HG03196 (cell line): ENCODE measurements at regions not wholly inside any gene's neighbourhood (a gene's known extent, or its start where the extent isn't known, plus 50 kb on each side); places are given as distances from the start of the nearest gene placed in this dataset.
"Not testable (repeated sequence)": the region's sequence is repeated elsewhere in the genome, so short reads cannot be mapped to it uniquely, and the experiment has no call there.

Experiments
- ATAC-seq: cut with Tn5 transposase; IDR thresholded peaks from one replicate; pipeline ENCODE4 v1.9.1; 2021; ENCODE audit not compliant: unreplicated experiment

DNA sequence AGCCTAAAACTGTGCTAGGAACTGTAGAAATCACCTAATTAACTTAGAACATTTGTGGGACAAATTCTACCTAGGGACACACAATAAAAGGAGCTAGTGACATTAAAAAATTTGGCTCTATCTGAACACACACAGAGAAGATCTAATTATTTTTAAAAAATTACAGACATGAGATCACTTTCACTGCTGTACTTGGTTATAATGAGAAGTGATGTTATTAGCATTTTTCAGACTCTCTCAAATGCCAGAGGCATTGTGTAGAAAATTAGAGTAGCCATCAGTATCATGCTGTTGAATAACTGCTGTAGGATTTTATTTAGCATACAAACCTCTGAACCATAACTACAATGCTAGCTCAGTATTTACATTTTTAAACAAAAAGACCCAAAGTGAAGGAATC lies 109.1 kb upstream of the ANK2 start:
- no peak for ATAC-seq

DNA sequence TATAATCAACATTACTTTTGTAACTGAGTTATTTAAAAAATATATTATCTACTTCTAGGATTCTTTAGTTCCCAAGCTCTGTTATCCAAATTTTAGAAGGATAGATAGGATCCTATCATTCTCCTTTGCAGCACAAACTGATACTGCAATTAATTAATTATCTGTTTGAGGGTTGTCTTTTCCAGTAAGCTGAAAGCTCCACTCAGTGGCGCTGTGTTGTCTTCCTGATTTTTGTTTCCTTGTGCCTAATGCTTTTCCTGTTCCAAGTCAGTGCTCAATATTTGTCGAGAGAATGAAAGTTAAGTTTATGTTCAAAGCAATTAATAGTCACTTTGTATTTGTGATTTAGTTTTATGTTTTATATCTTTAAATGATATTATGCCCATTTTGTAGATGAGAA lies 107.4 kb upstream of the ANK2 start:
- no peak for ATAC-seq

DNA sequence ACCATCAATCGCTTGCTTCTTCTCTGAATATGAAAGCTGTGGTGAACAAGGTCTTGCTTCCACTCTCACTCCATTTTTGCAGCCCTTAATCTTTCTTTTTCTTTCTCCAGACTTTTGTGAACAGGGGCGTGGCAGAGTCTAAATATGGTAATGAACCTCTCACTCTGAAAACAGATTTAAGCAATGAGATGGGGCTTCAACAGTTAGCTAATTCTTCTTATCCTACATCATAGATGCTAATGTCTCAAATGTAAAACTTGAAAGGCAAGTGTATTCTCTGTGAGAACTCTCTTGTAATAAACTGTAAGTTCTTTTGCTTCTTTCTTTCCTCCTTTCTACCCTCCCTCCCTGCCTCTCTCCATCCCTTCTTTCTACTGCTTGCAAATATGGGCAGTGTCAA lies 106.5 kb upstream of the ANK2 start:
- ATAC-seq: no peak

DNA sequence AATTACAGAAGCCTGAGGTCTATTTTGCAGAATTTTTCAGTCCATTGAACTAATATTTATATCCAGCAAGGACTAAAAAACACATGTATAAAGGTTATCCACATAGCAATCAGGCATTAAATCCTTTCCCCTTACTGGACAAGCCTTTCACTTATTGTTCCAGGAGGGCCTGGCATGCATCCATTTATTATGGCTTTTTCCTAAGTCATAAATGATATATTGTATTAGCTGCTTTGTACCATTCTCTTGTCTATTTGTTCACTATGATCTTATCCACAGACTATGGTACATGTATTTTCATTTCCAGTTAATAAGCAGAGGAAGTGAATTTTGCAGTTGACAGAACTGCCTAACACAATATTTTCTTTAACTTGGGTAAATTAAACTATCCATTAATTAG lies 105.4 kb upstream of the ANK2 start:
- no peak for ATAC-seq

DNA sequence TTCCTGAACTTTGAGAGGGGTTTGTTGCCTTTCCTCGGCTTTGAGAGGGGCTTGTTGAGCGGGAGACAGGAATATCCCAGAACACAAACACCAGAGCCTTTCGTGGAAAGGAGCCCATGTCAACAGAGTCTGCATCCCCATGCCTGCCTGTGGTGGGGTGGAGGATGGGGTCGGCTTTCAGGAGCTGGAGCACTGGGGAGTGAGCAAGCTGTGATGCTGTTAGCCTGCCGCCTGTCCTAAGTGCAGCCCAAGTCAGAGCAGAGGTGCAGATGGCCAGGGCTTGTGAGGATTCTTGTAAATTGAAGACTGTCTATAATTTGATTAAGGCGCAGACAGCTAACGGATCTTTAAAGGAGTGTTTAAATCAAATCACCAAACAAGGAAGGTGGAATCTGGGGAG lies 103.3 kb upstream of the ANK2 start:
- ATAC-seq: no peak

DNA sequence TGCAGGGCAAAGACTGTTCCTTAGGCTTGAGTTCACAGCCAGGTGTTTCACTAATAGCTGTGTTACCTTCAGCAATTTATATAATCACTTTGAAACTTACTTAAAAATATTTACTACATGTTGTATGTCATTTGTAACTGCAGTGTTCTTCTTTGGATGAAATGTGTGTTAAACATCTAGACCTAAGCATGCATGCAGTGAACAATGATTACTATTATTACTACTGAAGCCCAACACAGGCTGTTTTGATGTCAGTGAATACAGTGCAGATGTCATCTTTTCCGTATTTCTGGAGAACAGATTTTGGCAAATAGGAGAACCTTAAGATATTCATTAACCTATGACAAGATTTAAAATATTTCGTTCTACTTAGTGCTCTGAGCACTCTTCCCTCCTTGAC lies 101.8 kb upstream of the ANK2 start:
- ATAC-seq: no peak

DNA sequence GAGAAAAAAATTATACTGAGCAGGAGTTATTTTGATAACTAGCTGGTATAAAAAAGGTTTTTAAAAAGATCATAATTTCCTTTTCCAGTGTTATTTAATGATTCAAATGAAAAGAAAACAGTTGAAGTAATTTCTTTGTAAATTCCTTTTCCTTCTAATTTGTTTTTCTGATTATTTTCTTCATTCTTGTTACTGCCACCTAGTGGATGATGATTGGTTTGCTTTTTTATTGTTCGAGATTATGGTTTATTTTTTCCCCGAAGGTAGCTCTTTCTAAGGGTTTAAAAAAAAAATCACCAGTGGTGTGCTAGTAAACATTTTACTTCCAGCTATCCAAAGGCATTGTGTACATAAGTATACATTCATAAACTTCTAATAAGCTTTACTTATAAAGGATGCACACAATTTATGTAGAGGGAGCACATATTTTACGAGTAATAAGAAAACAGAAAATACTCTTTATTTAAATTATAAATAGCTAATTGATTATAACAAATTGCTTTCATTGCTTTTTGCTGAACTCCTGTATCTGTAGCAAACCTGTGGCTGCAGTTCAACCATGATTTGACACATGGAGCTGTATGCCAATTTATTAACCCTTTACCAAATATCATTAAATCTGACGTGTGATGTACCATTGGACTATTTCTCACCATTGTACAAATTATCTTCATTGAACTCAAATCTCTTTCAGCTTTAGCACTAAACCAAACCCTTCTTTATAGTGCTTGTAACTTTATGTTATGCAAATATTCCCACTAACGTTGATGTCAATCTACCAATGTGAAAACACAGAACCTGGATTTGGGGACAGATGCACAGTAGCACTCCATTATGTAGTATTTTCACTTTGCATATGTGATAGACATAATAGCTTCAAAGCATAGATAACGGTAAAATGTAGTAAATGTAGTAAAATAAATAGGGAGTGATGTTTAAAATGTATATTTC lies 97.8 kb upstream of the ANK2 start:
- no peak for ATAC-seq

DNA sequence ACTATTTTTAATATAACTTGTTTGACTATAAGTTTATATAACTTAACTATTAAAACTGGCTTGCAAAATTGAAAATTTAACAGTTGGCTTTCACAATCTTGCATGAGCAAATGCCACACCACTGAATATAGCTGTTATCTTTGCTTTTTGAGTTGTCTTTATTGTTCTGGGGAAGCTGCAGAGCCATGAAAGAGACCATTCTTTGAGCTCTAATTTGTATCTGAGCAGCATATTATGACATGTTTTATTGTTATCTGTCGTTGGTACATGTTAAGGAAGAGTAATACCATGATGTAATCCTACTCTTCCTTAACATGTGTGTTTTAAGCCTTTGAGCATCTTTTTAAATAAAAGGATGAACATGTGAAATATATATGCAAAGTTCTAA lies 97.1 kb upstream of the ANK2 start:
- ATAC-seq: no peak

DNA sequence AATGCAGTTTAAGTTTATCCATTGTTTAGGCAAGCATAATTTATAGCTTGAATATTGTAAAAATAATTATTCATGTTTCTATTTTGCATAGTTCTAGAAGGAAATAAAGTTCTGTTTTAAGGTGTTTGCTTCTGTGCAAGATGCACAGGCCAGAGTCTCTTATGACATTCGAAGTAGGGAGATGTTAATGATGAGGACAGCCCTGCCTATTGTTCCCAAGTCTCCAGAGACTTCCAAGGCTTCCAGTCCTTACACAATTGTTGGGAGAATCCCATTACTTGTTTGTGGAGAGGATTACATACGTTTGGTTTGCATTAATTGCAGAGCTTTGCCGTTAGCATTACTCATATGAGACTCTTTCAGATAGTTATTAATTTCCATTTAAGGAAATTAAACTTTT lies 96.2 kb upstream of the ANK2 start:
- ATAC-seq: no peak

DNA sequence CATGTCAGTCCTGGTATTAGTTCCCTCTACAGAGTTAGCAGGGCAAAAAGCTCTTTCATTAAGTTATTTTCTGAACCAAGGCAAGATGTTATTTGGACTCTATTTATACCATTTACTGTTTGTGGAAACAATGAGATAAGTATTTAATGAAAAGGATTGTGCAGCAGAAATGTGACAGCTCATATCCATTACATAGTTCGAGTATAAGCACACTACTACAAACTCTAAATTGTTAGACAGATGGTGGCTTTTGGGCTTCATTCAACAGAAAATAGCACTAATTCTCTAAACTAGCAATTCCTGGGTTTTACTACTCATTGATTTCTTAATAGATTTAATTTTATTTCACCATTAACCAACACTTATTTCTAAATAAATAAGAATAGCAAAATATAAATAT lies 95.2 kb upstream of the ANK2 start:
- no peak for ATAC-seq

DNA sequence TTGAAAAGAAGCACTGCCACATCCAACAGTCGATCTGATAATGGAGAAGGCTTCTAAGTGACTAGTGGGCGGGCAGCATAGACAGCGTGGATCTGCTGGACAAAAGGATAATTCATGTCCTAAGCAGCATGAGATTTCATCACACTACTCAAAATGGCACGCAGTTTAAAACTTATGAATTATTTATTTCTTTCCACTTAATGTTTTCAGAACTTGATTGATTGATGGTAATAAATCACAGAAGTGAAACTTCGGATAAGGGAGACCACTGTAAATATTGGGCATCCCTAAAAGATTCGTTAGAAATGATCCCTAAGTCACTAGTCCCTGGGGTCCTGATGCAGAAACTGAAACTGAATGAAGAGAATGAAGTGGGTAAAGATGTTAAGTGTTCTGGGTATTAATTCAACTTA lies 93.0 kb upstream of the ANK2 start:
- no peak for ATAC-seq

DNA sequence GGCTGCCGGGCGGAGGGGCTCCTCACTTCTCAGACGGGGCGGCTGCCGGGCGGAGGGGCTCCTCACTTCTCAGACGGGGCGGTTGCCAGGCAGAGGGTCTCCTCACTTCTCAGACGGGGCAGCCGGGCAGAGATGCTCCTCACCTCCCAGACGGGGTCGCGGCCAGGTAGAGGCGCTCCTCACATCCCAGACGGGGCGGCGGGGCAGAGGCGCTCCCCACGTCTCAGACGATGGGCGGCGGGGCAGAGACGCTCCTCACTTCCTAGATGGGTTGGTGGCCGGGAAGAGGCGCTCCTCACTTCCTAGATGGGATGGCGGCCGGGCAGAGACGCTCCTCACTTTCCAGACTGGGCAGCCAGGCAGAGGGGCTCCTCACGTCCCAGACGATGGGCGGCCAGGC lies 91.7 kb upstream of the ANK2 start:
- not testable (repeated sequence) for ATAC-seq

DNA sequence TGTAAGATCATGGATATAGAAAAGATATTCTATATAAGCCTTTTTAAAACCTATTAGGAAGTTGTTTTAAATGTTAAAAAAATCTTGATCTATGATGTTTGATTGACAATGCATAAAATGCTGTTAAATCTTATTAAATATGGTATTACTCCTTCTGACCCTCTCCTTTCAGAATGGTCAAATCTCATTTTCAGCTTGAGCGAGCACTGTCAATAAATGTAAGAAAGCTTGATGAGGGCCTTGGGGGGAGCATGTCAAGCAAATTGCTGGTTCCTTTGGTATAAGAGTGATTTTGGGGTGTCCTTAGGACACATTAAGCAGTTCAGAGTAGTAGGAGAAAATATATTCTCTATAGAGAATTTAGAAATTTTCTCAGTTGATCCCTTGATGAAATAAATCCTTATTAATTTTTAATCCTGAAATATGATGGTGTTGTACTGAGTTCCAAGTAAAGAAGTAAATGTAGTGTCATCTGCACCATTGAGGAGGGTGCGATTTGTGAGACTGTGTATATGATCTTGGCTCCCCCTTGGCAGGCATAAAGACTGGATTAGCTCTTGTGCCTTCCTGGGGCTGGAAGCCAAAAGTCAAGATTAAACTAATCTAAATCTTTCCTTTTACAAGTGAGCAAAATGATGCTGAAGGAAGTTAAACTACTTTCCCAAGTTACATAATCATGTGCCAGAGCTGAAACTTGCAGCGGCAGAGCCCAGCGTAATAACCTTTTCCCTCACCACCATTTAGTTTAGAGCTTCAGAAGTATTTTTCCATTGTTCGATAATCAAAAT lies 82.6 kb upstream of the ANK2 start:
- no peak for ATAC-seq

DNA sequence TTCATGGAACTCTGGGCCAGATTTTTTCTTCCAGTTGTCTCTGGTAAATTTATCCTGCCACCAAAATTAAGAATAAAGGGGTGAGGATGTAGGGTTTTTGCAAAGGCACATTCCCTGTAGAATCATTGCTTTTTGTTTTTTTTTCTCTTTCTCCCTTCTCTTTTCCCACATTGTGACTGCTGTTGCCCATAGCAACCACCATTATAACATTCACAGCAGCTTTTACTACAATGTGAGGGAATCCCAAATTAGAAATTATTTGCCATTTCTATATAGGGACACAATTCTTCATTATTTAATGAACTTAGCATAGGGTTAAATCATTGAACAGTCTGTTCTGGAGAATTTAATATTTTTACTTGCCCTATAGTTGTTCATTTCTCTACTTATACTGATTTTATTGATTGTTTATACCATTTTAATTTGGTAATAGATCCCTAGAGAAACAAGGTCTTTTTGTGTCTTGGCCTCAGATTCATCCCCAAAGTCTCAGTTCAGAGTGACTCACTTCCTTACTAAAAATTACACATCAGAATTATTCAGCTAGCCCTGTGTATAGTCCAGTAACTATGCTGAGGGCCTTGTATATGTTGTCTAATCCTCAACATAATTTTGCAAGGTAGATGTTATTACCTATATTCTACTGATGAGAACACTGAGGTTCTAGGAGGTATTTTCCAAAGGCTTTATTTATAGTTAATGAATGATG lies 80.8 kb upstream of the ANK2 start:
- ATAC-seq: no peak

DNA sequence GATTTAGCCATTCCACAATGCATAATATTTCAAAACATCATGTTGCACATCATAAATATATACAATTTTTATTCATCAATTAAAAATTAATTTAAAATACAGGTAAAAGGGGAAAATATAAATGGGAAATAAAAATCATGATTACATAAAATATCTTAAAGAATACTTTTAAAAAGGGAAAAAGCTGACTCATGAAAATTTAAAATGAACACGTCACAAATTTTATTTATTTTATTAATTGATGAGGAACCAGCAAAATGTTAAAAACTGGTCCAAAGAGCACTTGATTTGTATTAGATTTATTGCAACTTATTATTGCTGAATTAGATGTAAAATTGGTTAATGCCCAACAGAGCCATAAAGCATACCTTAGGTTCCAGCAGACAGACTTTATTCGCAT lies 78.5 kb upstream of the ANK2 start:
- no peak for ATAC-seq

DNA sequence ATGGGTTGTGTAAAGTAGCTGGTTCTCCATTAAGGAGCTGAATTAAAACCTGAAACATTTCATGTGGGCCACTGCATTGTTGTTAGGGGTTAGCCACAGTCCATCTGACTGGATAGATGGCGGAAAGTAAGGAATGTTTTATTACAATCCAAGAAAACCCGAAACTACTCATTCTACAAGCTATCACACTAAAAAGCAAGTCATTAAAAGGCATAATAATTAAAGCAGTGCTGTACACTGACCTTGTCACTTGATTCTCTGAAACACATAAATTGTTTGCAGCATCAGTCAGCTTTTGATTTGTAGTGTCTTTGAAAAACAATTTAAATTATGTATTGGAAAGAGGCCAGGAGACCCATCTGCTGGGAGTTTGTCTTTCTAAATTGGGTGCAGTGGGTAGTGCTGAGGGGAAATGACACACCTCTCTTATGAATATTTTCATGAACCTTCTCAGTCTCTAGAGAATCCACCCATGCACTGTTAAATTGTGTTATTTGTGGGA lies 75.7 kb upstream of the ANK2 start:
- ATAC-seq: no peak

DNA sequence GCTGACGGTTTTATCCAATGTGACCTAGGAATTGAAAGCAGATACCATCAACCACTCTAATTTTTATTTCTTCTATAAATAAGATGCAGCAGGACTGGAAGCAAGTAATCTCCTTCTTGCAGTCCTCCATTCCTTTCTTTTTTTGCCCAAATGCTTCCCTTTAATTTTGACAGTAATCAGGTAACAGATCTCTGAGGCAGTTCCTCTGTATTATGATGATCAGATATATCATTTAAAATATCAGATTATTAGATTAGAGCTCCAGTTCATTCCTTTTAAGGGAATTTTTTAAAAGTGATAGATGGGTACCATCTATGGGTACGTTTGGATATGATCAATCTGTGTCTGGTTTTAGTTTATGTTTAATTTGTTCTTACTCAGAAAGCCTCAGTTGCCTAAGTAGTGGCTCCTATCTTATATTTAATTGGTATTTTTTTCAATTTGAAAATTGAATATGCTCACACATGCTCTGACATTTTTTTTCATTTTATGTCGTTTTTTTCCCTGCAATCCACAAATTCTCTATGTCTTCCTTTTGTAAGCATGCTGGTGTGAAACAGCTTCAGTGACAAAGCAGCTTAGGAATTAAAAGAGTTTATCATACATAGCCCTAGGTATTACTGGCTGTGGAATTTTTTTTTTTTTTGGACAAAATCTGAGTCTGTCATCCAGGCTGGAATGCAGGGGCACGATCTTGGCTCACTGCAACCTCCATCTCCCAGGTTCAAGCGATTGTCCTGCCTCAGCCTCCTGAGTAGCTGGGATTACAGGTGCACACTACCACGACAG lies 73.7 kb upstream of the ANK2 start:
- no peak for ATAC-seq

DNA sequence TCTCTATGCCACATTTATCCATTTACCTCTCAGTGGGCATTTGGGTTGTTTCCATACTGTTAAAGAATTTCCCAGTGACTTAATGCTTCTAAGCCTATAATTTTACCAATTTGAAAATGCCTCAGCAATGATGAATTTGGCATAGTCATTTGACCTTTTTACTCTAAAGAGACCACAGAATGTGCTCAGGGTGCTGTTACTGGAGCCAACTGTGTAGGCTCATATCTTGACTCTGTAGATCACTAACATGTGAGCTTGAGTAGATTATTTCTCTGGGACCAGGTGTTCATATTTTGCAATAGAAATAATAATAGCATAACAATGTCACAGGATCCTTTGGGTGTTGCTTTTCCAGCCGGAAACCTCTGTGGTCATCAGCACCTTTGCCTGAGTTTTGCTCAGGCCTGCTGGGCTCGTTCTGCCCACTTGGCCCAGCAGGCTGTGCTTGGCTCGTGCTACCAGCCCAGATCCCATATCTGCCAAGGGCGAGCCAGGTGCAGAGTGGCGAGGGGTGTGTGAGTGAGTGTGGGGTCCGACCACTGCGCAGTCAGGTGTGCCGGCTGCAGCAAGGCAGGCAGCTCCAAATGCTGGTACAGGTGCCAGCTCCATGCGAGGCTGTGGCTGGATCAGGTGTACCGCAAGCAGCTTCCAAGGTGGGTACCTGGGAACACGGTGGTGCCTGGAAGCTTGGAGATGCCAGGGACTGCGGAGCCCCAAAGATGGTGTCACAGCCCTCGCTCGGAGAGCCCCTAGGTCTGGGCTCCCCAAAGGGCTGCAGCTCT lies 70.6 kb upstream of the ANK2 start:
- ATAC-seq: no peak

DNA sequence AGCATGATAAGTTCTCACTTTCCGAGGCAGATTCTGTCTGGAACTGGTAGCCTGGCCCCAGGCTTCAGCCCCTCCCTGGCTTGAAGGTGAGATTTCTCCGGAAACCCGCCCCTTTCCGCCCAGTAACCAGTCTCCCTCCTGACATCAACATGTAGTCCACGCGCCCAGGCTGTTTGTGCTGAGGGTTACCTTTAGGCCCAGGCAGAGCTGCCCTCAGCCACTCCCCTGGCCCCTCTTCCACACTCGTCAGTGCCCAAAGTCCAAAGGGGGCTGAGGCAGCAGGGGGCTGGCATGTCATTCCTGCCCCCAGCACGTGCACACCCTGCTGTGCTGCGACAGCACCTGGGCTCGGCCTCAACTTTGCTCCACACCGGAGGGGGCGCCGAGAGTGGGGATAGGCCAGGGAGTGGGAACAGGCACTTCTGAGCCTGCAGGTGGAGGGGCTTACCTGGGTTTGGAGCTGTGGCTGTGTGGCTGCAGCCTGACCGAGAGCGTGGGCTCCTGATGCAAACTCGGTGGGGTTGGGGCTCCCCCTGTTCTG lies 69.5 kb upstream of the ANK2 start:
- ATAC-seq: no peak

DNA sequence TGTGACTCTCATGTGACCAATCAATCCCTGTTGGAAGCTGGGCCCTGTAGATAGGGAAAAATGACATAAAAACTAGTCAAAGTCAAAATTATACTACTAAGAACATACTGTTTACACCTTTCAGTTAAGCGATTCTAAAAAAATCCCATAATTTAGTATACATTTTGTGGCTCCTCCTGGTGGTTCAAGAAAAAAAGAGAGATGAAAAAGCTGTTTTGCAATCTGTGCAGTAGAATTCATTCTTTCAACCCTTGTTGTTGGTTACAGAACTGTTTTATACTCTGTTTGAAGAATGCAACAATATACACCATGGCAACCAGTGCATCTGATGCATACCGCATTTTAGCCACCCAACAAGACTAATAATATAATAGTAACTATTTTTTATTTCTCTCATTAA lies 66.8 kb upstream of the ANK2 start:
- ATAC-seq: no peak
